ENCODE measurements at regions not wholly inside any gene's neighbourhood (a gene's known extent, or its start where the extent isn't known, plus 50 kb on each side); places are given as distances from the start of the nearest gene placed in this dataset.

GRCh38 chr2:173513107-173513727 lies 158.5 kb downstream of the CDCA7 start:
- TF ChIP-seq CTCF (IDR thresholded peaks at IDR 0.05), result no peak
- no peak for TF ChIP-seq POLR2A (IDR thresholded peaks at IDR 0.05)
- TF ChIP-seq EP300 (IDR thresholded peaks at IDR 0.05), result no peak

Data from ovary (tissue), 3 donors.